Frontal cortex (tissue), 3 donors: ENCODE measurements at regions not wholly inside any gene's neighbourhood (a gene's known extent, or its start where the extent isn't known, plus 50 kb on each side); places are given as distances from the start of the nearest gene placed in this dataset.

Source experiments
- DNase-seq, 2 donors: peaks; one replicate each; pipeline ENCODE4 v3.0.0; 2012; ENCODE audit warnings: low spot score in 2 of 2
- FAIRE-seq: peaks from 2 replicates; lab custom pipeline; 2012; peaks lifted over from hg19 to GRCh38; lab: Jason Lieb, UNC
- donor health status: control.
- donor health status: control.
- donor health status: control.

- no peak for DNase-seq
- FAIRE-seq: no peak
Observed at GRCh38 chr7:25930492-25931048, 221.4 kb upstream of the NFE2L3 start.

GRCh38 chr7:25931156-25931555 lies 220.8 kb upstream of the NFE2L3 start:
- FAIRE-seq: no peak

GRCh38 chr7:25933921-25934320 lies 218.1 kb upstream of the NFE2L3 start:
- no peak for DNase-seq
- FAIRE-seq: no peak

More at GRCh38 chr7:25931156-25931555, 220.8 kb upstream of the NFE2L3 start:
- no peak for DNase-seq

GRCh38 chr7:25940086-25940906 lies 211.7 kb upstream of the NFE2L3 start:
- FAIRE-seq (no peak), DNase-seq (no peak)

DNA sequence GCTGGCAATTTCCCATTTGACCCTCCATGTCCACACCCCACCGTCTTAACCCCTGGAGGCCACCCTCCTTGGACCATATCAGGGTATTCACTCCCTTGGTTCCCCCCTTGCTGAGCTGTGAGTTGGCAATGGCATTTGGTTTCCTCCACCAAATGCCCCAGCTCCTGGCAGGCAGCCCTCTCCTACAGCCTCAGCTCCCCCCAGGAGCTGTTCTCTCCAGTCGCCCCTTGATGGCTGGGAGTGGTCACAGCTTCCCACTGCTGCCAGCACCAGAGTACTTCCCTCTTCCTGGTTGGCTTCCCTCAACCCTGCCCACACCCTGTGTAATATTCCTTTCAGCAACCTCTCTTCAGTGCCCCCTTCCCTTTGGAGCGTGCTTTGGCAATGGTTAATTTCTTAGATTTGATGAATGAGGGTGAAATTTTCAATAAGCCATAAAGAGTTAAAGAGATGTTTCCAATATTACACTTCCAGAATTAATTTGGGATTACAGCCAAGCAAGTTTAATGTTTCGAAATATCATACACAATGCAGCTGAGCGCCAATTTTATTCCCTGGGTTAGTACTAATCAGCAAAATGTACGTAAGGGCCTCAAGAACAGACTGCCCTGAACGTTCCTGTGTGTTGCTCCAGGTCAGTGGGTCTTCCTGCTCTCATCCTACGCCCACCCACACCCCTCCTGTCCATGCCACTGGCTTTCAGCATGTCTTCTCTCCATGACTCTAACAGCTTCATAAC lies 207.1 kb upstream of the NFE2L3 start:
- FAIRE-seq (no peak), DNase-seq (no peak)

DNA sequence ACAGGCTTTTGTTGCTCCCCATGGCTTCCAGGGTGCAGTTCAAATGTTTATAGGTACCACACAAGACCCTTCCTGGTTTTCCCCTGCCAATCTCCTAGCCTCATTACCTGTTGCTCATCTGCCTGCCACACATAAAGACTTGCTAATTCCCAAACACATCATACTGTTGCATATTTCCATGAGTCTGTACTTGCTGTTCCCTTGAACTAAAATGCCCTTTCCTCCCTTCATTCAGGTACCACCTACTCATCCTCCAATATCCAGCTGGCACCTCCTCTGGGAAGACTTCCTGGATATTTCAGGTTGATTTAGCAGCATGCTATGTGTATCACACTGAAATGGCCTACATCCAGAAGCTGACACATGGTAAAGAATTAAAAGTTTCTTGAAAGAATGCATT lies 206.4 kb upstream of the NFE2L3 start:
- no peak for DNase-seq
- no peak for FAIRE-seq

- FAIRE-seq (no peak), DNase-seq (no peak)
Observed at GRCh38 chr7:25946181-25946580, 205.8 kb upstream of the NFE2L3 start.

- no peak for FAIRE-seq
- no peak for DNase-seq
Observed at GRCh38 chr7:25947669-25948516, 204.1 kb upstream of the NFE2L3 start.

DNA sequence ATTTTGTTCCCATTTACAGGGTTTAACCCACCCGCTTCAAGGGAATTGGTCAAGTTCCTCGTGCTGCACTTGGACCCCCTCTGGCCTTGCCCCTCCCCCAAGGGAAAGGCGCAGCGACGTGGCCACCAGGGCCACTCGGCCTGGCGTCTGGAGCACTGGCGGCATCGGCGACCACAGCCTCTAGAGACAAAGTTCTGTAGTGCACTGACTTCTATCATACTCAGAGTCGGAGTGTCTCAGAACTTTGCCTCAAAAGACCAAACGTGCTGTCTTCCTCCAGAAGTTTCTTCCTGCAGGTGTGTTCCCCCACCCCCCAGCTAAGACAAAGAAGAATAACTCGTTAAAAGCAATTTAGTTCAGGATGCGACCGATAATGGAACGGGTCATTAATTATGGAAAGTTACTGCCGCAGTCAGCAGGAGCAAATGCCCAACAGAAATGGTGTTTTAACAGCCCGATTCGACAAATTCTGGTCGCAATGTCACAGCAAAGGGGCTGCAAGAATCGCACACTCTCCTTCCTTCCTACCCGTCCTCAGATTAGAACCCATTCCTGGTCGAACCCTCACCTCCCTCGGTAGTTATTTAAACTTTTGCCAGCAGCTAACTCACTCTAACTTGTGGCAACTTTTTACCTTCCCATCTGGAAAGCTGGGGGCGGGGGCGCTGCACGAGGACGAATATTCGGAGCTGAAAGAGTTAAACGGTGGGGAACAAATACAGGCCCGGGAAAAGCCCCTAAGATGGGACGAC lies 202.1 kb upstream of the NFE2L3 start:
- no peak for FAIRE-seq
- no peak for DNase-seq

DNA sequence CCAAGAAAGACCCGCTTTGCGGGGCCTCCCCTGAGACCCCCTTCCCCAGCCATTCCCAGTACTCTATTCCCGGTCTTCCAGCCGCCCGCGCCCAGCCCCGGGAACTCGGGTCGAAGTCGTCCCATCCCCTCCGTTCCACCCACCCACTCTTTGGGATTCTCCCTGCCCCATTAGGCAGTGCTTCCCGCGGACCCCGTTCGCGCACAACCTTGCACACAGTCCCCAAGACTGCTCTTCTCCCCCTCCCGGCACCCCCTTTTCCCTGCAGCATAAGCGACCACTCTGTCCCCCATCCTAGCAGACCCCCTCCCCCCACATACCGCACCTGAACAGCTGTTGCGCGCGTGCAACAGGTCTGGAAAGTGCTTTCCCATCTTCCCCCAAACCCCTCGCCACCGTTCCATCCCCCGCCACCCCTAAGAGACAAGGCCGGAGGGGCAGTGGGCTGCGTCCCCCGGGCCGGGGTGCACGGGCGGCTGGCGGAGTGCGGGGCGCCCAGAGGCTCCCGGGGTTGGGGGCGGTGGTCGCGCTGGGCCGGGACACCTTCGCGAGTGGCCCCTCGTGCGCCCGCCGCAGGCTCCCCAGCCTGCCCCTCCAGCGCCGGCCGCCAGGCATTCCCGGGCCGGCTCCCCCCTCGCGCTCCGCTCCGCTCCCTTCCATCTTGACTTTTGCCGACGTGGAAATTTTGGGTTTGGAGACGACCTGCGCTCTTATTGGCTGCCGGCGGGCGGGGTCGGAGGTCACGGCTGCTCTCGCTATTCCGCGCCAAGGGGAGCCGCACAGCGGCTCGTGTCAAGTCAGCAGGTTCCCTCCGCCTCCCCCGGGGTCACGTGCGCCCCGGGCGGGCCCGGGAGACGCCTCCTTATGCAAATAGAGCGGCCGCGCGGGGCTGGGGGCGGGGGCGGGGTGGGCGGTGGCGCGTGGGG lies 201.2 kb upstream of the NFE2L3 start:
- FAIRE-seq: no peak
- DNase-seq: peak; percentile 77 to 83

DNA sequence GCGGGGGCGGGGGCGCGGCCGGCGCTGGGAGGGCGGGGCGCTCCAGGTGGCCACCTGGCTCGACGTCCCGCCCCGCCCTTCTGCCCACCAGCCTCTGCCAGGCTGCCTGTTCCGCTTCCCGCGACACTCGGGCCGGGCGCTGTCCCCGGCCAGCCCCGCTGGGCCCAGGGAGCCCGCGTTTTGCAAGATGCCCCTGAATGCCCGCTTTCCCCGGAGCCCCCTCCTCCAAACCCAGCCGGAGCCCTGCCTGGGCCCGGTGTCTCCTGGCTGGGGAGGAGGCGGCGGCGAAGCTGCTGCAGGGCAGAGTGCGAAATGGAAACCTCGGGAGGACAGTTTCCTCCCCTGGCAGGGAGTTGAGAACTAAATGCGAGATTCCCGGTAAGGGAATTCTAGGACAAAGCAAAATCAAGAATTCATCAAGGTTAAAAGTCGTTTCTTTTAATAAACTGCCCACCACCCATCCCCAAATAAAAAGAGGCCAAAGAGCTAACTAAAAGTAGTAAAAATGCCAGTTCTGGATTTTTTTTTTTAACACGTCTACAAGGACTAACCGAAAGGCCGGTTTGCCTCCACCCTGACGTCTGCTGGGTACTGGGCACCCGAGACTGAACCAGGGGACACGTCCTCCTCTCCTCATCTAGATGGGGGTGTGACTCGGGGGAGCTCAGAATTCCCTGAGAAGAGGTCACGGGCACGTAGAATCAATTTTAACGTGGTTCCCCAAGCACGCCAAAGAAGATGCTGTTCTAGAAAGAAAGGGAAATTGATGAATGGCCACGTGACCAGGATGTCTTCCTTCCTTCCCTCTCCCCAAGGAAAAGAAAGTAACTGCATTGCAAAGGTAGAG lies 200.4 kb upstream of the NFE2L3 start:
- DNase-seq (no peak), FAIRE-seq (no peak)

DNA sequence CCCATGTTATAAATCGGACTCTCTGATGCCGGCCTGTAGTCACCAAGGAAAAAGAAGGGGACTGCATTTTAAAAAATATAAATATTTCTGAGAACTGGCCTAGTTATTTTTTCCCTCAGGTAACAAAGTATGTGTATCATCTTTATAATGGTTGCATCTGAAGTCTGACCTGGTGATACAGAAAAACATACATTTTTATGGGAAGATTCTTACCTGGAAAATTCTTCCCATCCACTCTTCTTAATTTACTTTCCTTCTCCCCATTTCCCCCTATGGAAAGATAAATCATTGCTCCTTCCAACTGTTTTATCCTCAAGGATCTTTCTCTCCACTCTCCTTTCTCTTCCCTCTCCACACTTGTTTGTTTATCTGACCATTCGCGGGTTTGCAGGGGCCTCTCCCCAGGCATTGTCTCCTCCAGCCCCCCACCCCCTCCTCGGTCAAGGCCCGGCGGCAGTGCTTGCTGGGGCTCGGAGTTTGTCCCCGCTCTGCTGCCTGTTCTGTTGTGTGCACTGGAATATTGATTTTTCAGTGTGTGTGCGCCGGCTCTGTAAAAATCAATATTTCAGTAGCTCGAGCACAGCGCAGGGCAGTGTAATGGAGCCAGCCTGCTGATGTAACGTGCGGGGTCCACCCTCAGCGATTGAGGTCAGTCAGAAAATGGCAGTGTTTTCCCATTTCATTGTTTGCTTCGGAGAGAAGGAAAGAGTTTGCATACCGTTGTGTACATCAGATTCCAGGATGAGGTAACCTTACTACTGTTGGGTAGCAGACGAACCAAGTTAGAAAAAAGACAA lies 199.5 kb upstream of the NFE2L3 start:
- FAIRE-seq: no peak
- DNase-seq: no peak

GRCh38 chr7:25953859-25954258 lies 198.1 kb upstream of the NFE2L3 start:
- DNase-seq (no peak), FAIRE-seq (no peak)

- FAIRE-seq: no peak
- no peak for DNase-seq
Observed at GRCh38 chr7:25954395-25954794, 197.6 kb upstream of the NFE2L3 start.

DNA sequence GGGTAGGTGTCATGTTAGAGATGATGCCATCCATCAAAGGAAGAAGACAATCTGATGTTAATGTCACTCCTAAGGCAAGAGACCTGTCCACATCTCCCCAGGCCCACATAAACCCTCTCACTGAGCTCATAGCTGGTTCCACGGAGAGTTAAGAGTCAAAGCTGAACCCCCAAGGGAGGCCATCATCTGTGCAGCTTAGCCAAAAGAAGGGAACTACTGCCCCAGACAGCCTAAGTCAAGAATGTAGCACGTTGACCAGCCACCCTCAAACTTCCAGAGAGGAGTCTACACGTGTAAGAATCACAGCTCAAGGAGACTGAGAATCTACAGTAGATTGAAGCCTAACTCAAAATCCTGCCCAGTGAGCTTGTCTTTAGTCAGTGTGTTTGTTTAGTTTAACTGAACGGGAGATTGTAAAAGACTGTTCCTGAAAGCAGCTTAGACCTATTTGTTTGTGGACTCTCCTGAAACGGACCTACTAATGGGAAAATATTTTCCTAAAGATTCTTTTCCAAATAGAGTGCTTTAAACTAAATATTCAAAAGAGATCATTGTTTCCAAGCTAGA lies 192.7 kb upstream of the NFE2L3 start:
- FAIRE-seq (no peak), DNase-seq (no peak)

DNA sequence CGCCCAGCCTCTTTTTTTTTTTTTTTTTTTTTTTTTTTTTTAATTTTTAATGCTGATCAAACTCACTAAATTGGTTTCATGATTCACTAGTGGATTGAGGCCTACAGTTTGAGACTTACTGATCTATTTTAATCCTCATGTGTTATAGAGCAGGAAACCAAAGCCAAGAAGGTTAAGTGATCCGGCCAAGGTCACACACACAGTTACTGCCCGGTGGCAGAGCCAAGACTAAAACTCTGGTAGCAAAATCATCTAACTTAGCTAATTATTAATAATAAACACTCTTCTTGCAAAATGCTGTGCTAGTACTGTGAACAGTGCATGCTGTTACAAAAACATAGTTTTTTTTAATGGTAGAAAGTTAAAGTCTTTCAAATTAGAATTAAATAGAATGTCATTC lies 188.3 kb upstream of the NFE2L3 start:
- DNase-seq: no peak
- no peak for FAIRE-seq
